ENCODE measurements at regions not wholly inside any gene's neighbourhood (a gene's known extent, or its start where the extent isn't known, plus 50 kb on each side); places are given as distances from the start of the nearest gene placed in this dataset.
"Not testable (repeated sequence)": the region's sequence is repeated elsewhere in the genome, so short reads cannot be mapped to it uniquely, and the experiment has no call there.

DNA sequence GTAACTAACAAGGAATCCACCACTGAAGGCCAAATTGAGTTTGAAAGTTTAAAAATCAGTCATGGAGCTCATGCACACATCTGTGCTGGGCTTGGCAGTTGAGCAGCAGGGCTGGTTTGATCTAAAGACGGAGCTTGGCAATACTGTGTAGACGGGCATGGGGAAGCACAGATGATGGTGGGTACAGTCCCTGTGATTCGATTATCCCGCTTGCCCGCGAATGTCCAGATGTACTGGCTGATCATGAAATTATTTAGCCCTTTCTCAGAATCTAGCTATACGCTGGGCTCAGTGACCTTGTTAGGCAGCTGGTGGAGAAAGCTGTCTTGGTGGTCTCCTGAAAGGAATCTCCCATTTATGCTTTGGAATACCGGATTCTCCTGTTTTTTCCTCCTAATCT, 74.8 kb upstream of the SOX11 start:
- no peak for DNase-seq (ENCODE audit: insufficient read length, low spot score)
- no peak for FAIRE-seq

- DNase-seq (ENCODE audit: insufficient read length, low spot score) (no peak), FAIRE-seq (no peak)
Observed at GRCh38 chr2:5617796-5618195, 74.4 kb upstream of the SOX11 start.

DNA sequence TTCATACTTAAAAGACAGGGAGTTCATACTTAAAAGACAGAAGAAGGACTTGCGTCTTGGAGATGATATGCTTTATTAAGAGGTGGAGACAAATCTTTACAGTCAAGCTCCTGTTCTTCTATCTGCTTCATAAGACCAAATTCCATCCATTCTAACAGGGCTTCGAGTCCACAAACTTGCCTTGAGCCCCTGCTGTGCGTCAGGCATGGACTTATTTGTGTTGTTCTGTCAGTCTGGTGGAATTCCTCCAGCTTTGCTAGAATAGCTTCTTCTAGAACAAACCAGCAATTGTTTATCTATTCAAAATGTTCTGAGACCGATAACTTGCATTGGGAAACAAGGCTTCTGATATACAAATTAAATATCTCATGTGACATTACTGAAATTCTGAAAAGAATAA, 73.9 kb upstream of the SOX11 start:
- FAIRE-seq = no peak

GRCh38 chr2:5625556-5626065, 66.6 kb upstream of the SOX11 start:
- not testable (repeated sequence) for DNase-seq (ENCODE audit: insufficient read length, low spot score); FAIRE-seq

More for the DNA sequence above, 73.9 kb upstream of the SOX11 start:
- DNase-seq (ENCODE audit: insufficient read length, low spot score) = no peak

DNA sequence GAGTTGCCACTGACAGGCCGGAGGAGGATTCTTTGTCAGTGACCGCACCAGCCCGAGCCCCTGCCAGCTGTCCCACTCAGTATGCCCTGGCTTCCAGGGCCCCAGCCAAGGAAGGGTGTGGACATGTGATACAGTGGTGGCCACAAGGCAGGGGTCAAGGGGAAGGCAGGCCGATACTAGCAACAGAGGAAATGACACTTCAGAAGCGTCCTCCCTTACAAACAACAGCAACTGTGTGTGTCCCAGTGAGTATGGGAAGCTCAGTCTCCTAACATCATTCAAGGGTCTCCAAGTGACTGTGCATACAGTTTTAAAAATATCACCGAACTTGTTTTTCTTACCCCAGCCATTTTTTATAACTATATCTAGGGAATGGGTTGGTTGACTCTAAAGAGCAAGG, 63.7 kb upstream of the SOX11 start:
- FAIRE-seq = peak; percentile 96

DNA sequence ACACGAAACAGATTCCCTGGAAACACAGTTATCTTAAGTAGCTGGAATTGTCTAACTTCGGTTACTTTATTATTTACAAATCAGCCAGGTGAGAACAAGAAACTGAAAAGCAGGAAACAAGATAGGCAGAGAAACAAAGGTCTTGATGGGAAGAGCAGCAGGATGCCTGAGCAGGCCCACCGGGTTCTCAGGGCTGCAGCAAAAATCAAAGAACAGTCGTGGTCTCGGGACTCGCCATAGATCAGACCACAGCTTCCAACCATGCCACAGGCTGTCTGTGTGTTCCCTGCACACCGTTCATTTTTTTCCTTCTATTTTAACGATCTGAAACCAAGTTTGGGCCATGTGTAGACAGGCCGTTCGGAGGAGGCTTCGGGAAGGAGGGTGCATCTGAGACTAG, 62.7 kb upstream of the SOX11 start:
- not testable (repeated sequence) for FAIRE-seq; DNase-seq (ENCODE audit: insufficient read length, low spot score)

More for the DNA sequence above, 63.7 kb upstream of the SOX11 start:
- DNase-seq (ENCODE audit: insufficient read length, low spot score) = not testable (repeated sequence)

- not testable (repeated sequence) for FAIRE-seq; DNase-seq (ENCODE audit: insufficient read length, low spot score)
Observed at GRCh38 chr2:5637051-5637450, 55.1 kb upstream of the SOX11 start.
